Breast epithelium (tissue), 3 donors: ENCODE measurements at regions not wholly inside any gene's neighbourhood (a gene's known extent, or its start where the extent isn't known, plus 50 kb on each side); places are given as distances from the start of the nearest gene placed in this dataset.

Experiments
- POLR2A ChIP-seq: fragments of 450-650 bp; IDR thresholded peaks from one replicate; pipeline ENCODE4 v1.6.1; 2016; ENCODE audit warnings: antibody characterized with exemption, mild to moderate bottlenecking, moderate library complexity
- TF ChIP-seq, protein P1 (sequence below), 3 donors: fragments of 450-650 bp; IDR thresholded peaks; one replicate each; pipeline ENCODE4 v1.5.1; 2016 to 2017; ENCODE audit warnings: antibody characterized with exemption in 3 of 3, mild to moderate bottlenecking in 3 of 3, moderate library complexity in 3 of 3

DNA sequence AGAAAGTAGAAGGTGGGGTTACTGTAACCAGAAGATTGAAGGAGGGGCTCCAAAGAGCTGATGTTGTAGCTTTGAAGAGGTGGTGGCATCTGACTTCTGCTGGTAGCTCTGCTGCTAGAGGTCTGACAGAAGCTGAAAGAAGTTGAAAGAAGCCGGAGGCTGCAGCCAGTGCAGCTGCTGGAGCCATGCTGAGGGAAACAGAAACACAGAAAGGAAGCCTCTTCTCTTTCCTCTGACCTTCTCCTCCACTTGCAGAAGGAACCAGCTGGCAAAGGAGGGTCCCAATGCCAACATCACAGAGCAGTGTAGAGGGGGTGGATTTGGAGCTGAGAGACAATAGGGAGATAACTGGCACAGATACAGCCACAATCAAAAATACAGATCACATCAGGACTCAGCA is 89.3 kb upstream of the HHIP start:
- TF ChIP-seq, protein P1, sequence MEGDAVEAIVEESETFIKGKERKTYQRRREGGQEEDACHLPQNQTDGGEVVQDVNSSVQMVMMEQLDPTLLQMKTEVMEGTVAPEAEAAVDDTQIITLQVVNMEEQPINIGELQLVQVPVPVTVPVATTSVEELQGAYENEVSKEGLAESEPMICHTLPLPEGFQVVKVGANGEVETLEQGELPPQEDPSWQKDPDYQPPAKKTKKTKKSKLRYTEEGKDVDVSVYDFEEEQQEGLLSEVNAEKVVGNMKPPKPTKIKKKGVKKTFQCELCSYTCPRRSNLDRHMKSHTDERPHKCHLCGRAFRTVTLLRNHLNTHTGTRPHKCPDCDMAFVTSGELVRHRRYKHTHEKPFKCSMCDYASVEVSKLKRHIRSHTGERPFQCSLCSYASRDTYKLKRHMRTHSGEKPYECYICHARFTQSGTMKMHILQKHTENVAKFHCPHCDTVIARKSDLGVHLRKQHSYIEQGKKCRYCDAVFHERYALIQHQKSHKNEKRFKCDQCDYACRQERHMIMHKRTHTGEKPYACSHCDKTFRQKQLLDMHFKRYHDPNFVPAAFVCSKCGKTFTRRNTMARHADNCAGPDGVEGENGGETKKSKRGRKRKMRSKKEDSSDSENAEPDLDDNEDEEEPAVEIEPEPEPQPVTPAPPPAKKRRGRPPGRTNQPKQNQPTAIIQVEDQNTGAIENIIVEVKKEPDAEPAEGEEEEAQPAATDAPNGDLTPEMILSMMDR (IDR thresholded peaks at IDR 0.05): no peak
- TF ChIP-seq POLR2A: no peak
